Inflammatory macrophage treated with lipopolysaccharide for 4 hours (primary cell): ENCODE measurements at regions not wholly inside any gene's neighbourhood (a gene's known extent, or its start where the extent isn't known, plus 50 kb on each side); places are given as distances from the start of the nearest gene placed in this dataset.
"Not testable (repeated sequence)": the region's sequence is repeated elsewhere in the genome, so short reads cannot be mapped to it uniquely, and the experiment has no call there.

Experiments used
- DNase-seq: peaks from one replicate; pipeline ENCODE4 v3.0.0-alpha.2; 2020

- not testable (repeated sequence) for DNase-seq
These were observed 249.3 kb upstream of the GOT2 start for GRCh38 chr16:58983181-58983965.

GRCh38 chr16:58970775-58971174 is 236.7 kb upstream of the GOT2 start:
- DNase-seq: peak; percentile 87

GRCh38 chr16:58963479-58963878 is 229.4 kb upstream of the GOT2 start:
- DNase-seq: peak; percentile 31

GRCh38 chr16:58962811-58963210 is 228.7 kb upstream of the GOT2 start:
- no peak for DNase-seq

GRCh38 chr16:58960484-58960883 is 226.4 kb upstream of the GOT2 start:
- no peak for DNase-seq

GRCh38 chr16:58960034-58960433 is 225.9 kb upstream of the GOT2 start:
- no peak for DNase-seq

GRCh38 chr16:58958749-58959148 is 224.6 kb upstream of the GOT2 start:
- DNase-seq: no peak

GRCh38 chr16:58948244-58948643 is 214.1 kb upstream of the GOT2 start:
- DNase-seq: peak; percentile 16

GRCh38 chr16:58940609-58941008 is 206.5 kb upstream of the GOT2 start:
- DNase-seq: no peak

- no peak for DNase-seq
These were observed 204.7 kb upstream of the GOT2 start for GRCh38 chr16:58938811-58939210.

- no peak for DNase-seq
These were observed 203.5 kb upstream of the GOT2 start for GRCh38 chr16:58937661-58938060.

GRCh38 chr16:58933186-58933585 is 199.1 kb upstream of the GOT2 start:
- DNase-seq: no peak

- no peak for DNase-seq
These were observed 197.3 kb upstream of the GOT2 start for GRCh38 chr16:58931436-58931835.

GRCh38 chr16:58923094-58923493 is 189.0 kb upstream of the GOT2 start:
- DNase-seq: no peak

- DNase-seq: no peak
These were observed 179.3 kb upstream of the GOT2 start for GRCh38 chr16:58913456-58913855.

- no peak for DNase-seq
These were observed 178.5 kb upstream of the GOT2 start for GRCh38 chr16:58912571-58912970.

GRCh38 chr16:58906981-58907715 is 173.0 kb upstream of the GOT2 start:
- peak; percentile 30 for DNase-seq

- DNase-seq: no peak
These were observed 170.2 kb upstream of the GOT2 start for GRCh38 chr16:58904291-58904690.

GRCh38 chr16:58889516-58889915 is 155.4 kb upstream of the GOT2 start:
- no peak for DNase-seq

GRCh38 chr16:58885528-58886170 is 151.5 kb upstream of the GOT2 start:
- peak; percentile 14 for DNase-seq

GRCh38 chr16:58884141-58884540 is 150.0 kb upstream of the GOT2 start:
- DNase-seq: peak; percentile 6

- peak; percentile 21 for DNase-seq
These were observed 149.0 kb upstream of the GOT2 start for GRCh38 chr16:58883131-58883530.

GRCh38 chr16:58882292-58882691 is 148.2 kb upstream of the GOT2 start:
- peak; percentile 86 for DNase-seq

- DNase-seq: not testable (repeated sequence)
These were observed 144.5 kb upstream of the GOT2 start for GRCh38 chr16:58878641-58879040.
